SK-N-MC (cell line): ENCODE measurements at regions not wholly inside any gene's neighbourhood (a gene's known extent, or its start where the extent isn't known, plus 50 kb on each side); places are given as distances from the start of the nearest gene placed in this dataset.

ENCODE experiments used
- DNase-seq: peaks from one replicate; pipeline ENCODE4 v3.0.0-alpha.2; 2011; ENCODE audit warnings: low read depth, low spot score
- H3K27ac ChIP-seq: fragments of 200-600 bp; sonication (generic); 2 replicates; pipeline ENCODE4 v1.5.1; 2016; ENCODE audit warnings: mixed run types
- H3K36me3 ChIP-seq: fragments of 200-600 bp; sonication (generic); 2 replicates; pipeline ENCODE4 v1.6.1; 2017; ENCODE audit warnings: antibody characterized with exemption, low read length, mixed read lengths; ENCODE audit not compliant: insufficient read depth
- H3K4me3 ChIP-seq: fragments of 200-600 bp; sonication (generic); 2 replicates; pipeline ENCODE4 v1.5.1; 2016
- H3K9ac ChIP-seq: fragments of 200-600 bp; sonication (generic); 2 replicates; pipeline ENCODE4 v1.8.0; 2017; ENCODE audit warnings: mixed run types, mixed read lengths; ENCODE audit not compliant: insufficient read length
- H3K9me3 ChIP-seq: fragments of 200-600 bp; sonication (generic); 2 replicates; pipeline ENCODE4 v1.6.1; 2017; ENCODE audit warnings: low read depth, mild to moderate bottlenecking, antibody characterized with exemption, low read length, moderate library complexity, mixed read lengths
- EZH2 ChIP-seq: fragments of 200-600 bp; sonication (generic); IDR thresholded peaks from one replicate; pipeline ENCODE4 v1.6.1; 2017; ENCODE audit warnings: antibody characterized with exemption
- FOXP2 ChIP-seq: optimal IDR thresholded peaks from 2 replicates; pipeline ENCODE3; 2011; ENCODE audit warnings: mild to moderate bottlenecking, moderate library complexity; ENCODE audit not compliant: insufficient read depth; ENCODE audit errors: extremely low read length, control extremely low read depth
- POLR2AphosphoS5 ChIP-seq: IDR thresholded peaks from 2 replicates; pipeline ENCODE4 v1.6.1; 2012; ENCODE audit warnings: mild to moderate bottlenecking, low read depth, low read length, borderline replicate concordance

GRCh38 chr1:228897901-228898300, 162.6 kb downstream of the RHOU start:
- H3K27ac ChIP-seq: no peak overlapping the region
- no peaks in the 10 kb centered on the region for H3K36me3 ChIP-seq
- no peak overlapping the region for H3K9ac ChIP-seq
- no peaks in the 10 kb centered on the region for H3K9me3 ChIP-seq
- DNase-seq: no peak
- no peak overlapping the region for H3K4me3 ChIP-seq
- no peak for TF ChIP-seq EZH2
- TF ChIP-seq POLR2AphosphoS5: no peak
- no peak for TF ChIP-seq FOXP2

DNA sequence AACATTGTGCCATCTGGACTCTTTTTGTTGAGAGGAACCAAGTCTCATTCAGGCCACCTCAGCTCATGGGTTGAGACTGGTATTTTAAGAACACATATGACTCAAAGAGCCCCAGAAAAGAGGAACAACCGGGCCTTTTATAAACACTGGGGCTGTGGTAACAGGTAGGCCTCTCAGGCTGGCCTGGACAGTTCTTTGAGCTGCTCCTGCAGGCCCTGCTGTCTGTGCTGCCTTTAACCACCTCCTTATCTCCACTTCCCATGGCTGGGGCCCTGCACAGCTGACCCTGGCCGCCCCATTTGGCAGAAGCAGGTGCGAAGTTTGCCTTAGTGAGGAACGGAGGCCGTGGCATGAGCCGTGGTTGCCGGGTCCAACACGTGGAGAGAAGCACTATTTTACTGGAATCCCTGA, 163.3 kb downstream of the RHOU start:
- H3K36me3 ChIP-seq: no peaks in the 10 kb centered on the region
- TF ChIP-seq FOXP2: no peak
- no peak for TF ChIP-seq POLR2AphosphoS5
- TF ChIP-seq EZH2: no peak
- H3K4me3 ChIP-seq: no peak overlapping the region
- H3K9ac ChIP-seq: no peak overlapping the region
- H3K9me3 ChIP-seq: no peaks in the 10 kb centered on the region
- no peak overlapping the region for H3K27ac ChIP-seq
- DNase-seq: no peak

GRCh38 chr1:228899421-228899956, 164.2 kb downstream of the RHOU start:
- H3K9me3 ChIP-seq: no peaks in the 10 kb centered on the region
- no peak overlapping the region for H3K27ac ChIP-seq
- no peaks in the 10 kb centered on the region for H3K36me3 ChIP-seq
- no peak overlapping the region for H3K9ac ChIP-seq
- no peak for TF ChIP-seq POLR2AphosphoS5
- TF ChIP-seq FOXP2: no peak
- TF ChIP-seq EZH2: no peak
- DNase-seq: no peak
- H3K4me3 ChIP-seq: no peak overlapping the region

DNA sequence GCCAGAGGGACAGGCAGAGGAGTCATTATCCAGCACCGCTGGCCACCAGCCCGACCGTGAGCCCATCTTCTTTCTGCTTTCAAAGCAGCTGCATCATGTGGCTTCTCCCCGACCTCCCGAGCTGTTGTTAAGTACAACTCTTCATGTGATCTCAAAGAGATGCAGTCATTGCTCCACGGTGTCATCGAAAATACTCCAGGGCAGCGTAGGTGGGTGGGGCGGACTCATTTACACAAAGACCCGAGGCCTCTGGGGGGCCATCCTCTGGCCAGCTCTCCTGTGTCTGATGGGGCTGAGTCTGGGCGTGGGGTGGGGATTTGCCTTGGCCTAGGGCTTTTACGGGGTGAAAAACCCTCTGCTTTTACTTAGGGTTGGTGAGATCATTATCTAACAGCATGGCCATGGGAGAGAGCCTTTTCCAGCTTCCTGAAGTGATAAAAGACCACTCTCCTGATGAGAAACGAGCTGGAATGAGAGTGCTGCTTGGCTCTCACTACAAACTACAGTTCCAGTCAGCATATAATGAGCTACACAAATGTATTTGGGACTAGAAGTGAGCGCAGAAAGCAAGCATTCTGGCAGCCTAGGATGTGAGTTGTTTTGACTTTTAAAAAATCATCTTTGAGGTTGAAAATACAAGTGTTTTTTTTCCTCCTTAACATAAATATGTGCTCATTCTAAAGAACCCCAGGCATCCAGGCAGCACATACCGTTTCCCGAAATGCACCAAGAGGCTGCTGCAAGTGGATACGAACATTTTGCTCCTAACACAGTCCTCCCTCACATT, 165.0 kb downstream of the RHOU start:
- no peak for TF ChIP-seq FOXP2
- TF ChIP-seq EZH2: no peak
- no peak for TF ChIP-seq POLR2AphosphoS5
- no peaks in the 10 kb centered on the region for H3K36me3 ChIP-seq
- no peaks in the 10 kb centered on the region for H3K9me3 ChIP-seq
- H3K4me3 ChIP-seq: no peak overlapping the region
- no peak for DNase-seq
- no peak overlapping the region for H3K9ac ChIP-seq
- H3K27ac ChIP-seq: no peak overlapping the region

- Histone ChIP-seq H3K27ac (no peak overlapping the region), H3K4me3 (no peak overlapping the region), H3K36me3 (no peaks in the 10 kb centered on the region), H3K9me3 (no peaks in the 10 kb centered on the region), H3K9ac (no peak overlapping the region)
- no peak for DNase-seq
- TF ChIP-seq FOXP2: no peak
These were observed 165.7 kb downstream of the RHOU start for GRCh38 chr1:228900886-228901392.

- Histone ChIP-seq H3K9me3 (no peaks in the 10 kb centered on the region), H3K27ac (no peak overlapping the region), H3K9ac (no peak overlapping the region), H3K36me3 (no peaks in the 10 kb centered on the region), H3K4me3 (no peak overlapping the region)
- DNase-seq: no peak
- no peak for TF ChIP-seq FOXP2
- TF ChIP-seq POLR2AphosphoS5: no peak
- no peak for TF ChIP-seq EZH2
These were observed 166.8 kb downstream of the RHOU start for GRCh38 chr1:228901936-228902681.

GRCh38 chr1:228902781-228903433, 167.6 kb downstream of the RHOU start:
- Histone ChIP-seq H3K4me3 (no peak overlapping the region), H3K9me3 (no peaks in the 10 kb centered on the region), H3K27ac (no peak overlapping the region), H3K9ac (no peak overlapping the region), H3K36me3 (no peaks in the 10 kb centered on the region)
- TF ChIP-seq EZH2 (no peak), FOXP2 (no peak), POLR2AphosphoS5 (no peak)
- no peak for DNase-seq

DNA sequence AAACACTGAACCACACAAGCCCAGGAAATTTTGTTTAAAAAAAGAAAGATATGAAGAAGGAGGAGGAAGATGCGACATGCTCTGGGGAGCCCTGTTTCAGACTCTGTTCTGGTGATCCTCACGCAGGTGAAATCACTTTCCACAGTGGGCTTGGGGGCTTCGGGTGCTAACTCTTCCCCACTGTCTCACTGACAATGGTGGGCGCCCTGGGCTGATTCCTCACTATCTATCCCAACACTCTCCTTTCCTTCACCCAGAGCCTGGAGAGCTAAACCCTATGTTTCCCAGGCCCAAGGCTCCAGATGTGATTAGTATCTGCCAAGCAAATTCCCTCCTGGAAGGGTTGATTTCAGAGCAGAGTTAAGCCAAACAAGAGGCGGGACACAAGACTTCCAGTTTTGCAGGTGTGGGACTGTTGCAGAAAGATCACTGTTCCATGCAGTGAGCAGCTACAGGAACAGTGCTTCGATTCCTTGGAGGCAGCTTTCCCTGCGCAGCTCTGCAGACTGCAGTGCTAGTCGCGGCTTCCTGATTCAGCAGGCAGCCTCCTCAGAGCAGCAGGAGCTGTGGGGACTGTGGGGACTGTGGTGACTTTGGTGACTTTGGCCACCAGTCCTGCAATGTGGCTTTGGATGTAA, 168.3 kb downstream of the RHOU start:
- Histone ChIP-seq H3K9ac (no peak overlapping the region), H3K36me3 (no peaks in the 10 kb centered on the region), H3K27ac (no peak overlapping the region), H3K9me3 (no peaks in the 10 kb centered on the region), H3K4me3 (no peak overlapping the region)
- no peak for TF ChIP-seq FOXP2
- TF ChIP-seq POLR2AphosphoS5: no peak
- TF ChIP-seq EZH2: no peak
- DNase-seq: no peak
